ENCODE measurements at regions not wholly inside any gene's neighbourhood (a gene's known extent, or its start where the extent isn't known, plus 50 kb on each side); places are given as distances from the start of the nearest gene placed in this dataset.
"Not testable (repeated sequence)": the region's sequence is repeated elsewhere in the genome, so short reads cannot be mapped to it uniquely, and the experiment has no call there.

GRCh38 chr17:77634710-77635109 lies 323.8 kb upstream of the TNRC6C start:
- Histone ChIP-seq H2AFZ (ENCODE audit: low read length) (no peak overlapping the region), H4K20me1 (ENCODE audit: control insufficient read depth, extremely low read depth, insufficient read depth, low read length) (no peaks in the 10 kb centered on the region), H3K27me3 (ENCODE audit: control insufficient read depth, insufficient read depth, low read length) (no peaks in the 10 kb centered on the region), H3K36me3 (ENCODE audit: control insufficient read depth, insufficient read depth, low read length) (no peaks in the 10 kb centered on the region), H3K27ac (ENCODE audit: insufficient read depth, low read length) (no peak overlapping the region), H3K9ac (ENCODE audit: insufficient read depth, low read length) (no peak overlapping the region), H3K79me2 (ENCODE audit: control insufficient read depth, insufficient read depth, low read length) (no peaks in the 10 kb centered on the region), H3K9me3 (ENCODE audit: control insufficient read depth, insufficient read depth, low read depth, low read length) (no peaks in the 10 kb centered on the region), H3K4me1 (ENCODE audit: control insufficient read depth, extremely low read depth, insufficient read depth, low read length) (no peaks in the 10 kb centered on the region), H3K4me3 (replicated peaks in 1 of 4; ENCODE audit: control extremely low read depth in 1 of 4, insufficient read depth in 1 of 4, low read depth in 3 of 4, low read length in 4 of 4) (no peak overlapping the region), H3K4me2 (ENCODE audit: extremely low read depth, insufficient read depth, low read length) (no peak overlapping the region)
- TF ChIP-seq EZH2 (IDR thresholded peaks at IDR 0.05; ENCODE audit: low read length, missing control alignments) = no peak
- TF ChIP-seq, protein P1, sequence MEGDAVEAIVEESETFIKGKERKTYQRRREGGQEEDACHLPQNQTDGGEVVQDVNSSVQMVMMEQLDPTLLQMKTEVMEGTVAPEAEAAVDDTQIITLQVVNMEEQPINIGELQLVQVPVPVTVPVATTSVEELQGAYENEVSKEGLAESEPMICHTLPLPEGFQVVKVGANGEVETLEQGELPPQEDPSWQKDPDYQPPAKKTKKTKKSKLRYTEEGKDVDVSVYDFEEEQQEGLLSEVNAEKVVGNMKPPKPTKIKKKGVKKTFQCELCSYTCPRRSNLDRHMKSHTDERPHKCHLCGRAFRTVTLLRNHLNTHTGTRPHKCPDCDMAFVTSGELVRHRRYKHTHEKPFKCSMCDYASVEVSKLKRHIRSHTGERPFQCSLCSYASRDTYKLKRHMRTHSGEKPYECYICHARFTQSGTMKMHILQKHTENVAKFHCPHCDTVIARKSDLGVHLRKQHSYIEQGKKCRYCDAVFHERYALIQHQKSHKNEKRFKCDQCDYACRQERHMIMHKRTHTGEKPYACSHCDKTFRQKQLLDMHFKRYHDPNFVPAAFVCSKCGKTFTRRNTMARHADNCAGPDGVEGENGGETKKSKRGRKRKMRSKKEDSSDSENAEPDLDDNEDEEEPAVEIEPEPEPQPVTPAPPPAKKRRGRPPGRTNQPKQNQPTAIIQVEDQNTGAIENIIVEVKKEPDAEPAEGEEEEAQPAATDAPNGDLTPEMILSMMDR (conservative IDR thresholded peaks at IDR 0.05 in 1 of 2, IDR thresholded peaks at IDR 0.05 in 1 of 2; ENCODE audit: low read depth in 1 of 2, low read length in 2 of 2) = no peak
- DNase-seq (ENCODE audit: low read depth in 2 of 2) = no peak

DNA sequence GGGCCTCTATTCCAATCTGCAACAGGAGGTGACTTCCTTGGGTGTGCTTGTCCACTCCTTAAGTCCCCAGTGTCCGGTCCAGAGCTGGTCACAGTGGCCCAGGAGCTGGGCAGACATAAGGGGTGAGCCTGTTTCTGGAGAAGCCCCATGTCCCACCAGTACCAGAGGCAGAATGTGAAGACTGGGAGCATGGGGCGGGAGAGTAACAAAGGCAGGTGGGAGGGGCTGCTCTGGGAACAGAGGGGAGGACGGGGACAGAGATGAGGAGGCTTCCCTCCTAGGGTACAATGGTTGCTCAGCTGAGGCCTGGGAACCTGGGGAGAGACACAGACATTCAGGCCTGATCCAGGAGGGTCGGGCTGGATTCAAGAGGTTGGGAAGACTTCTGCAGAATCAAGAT lies 323.3 kb upstream of the TNRC6C start:
- no peak overlapping the region for H3K4me2 ChIP-seq (ENCODE audit: extremely low read depth, insufficient read depth, low read length)
- H3K27ac ChIP-seq (ENCODE audit: insufficient read depth, low read length) = no peak overlapping the region
- no peak overlapping the region for H2AFZ ChIP-seq (ENCODE audit: low read length)
- H3K79me2 ChIP-seq (ENCODE audit: control insufficient read depth, insufficient read depth, low read length) = no peaks in the 10 kb centered on the region
- H4K20me1 ChIP-seq (ENCODE audit: control insufficient read depth, extremely low read depth, insufficient read depth, low read length) = no peaks in the 10 kb centered on the region
- no peak for TF ChIP-seq EZH2 (IDR thresholded peaks at IDR 0.05; ENCODE audit: low read length, missing control alignments)
- TF ChIP-seq, protein P1 (conservative IDR thresholded peaks at IDR 0.05 in 1 of 2, IDR thresholded peaks at IDR 0.05 in 1 of 2; ENCODE audit: low read depth in 1 of 2, low read length in 2 of 2) = no peak
- H3K9ac ChIP-seq (ENCODE audit: insufficient read depth, low read length) = no peak overlapping the region
- DNase-seq (ENCODE audit: low read depth in 2 of 2) = no peak
- H3K27me3 ChIP-seq (ENCODE audit: control insufficient read depth, insufficient read depth, low read length) = no peaks in the 10 kb centered on the region
- H3K4me1 ChIP-seq (ENCODE audit: control insufficient read depth, extremely low read depth, insufficient read depth, low read length) = no peaks in the 10 kb centered on the region
- H3K4me3 ChIP-seq (replicated peaks in 1 of 4; ENCODE audit: control extremely low read depth in 1 of 4, insufficient read depth in 1 of 4, low read depth in 3 of 4, low read length in 4 of 4) = no peak overlapping the region
- H3K36me3 ChIP-seq (ENCODE audit: control insufficient read depth, insufficient read depth, low read length) = no peaks in the 10 kb centered on the region
- no peaks in the 10 kb centered on the region for H3K9me3 ChIP-seq (ENCODE audit: control insufficient read depth, insufficient read depth, low read depth, low read length)

GRCh38 chr17:77635785-77636184 lies 322.7 kb upstream of the TNRC6C start:
- H3K79me2 ChIP-seq (ENCODE audit: control insufficient read depth, insufficient read depth, low read length); H3K4me1 ChIP-seq (ENCODE audit: control insufficient read depth, extremely low read depth, insufficient read depth, low read length); H3K9ac ChIP-seq (ENCODE audit: insufficient read depth, low read length); H3K9me3 ChIP-seq (ENCODE audit: control insufficient read depth, insufficient read depth, low read depth, low read length); H2AFZ ChIP-seq (ENCODE audit: low read length); DNase-seq (ENCODE audit: low read depth in 2 of 2); H4K20me1 ChIP-seq (ENCODE audit: control insufficient read depth, extremely low read depth, insufficient read depth, low read length); H3K4me3 ChIP-seq (replicated peaks in 1 of 4; ENCODE audit: control extremely low read depth in 1 of 4, insufficient read depth in 1 of 4, low read depth in 3 of 4, low read length in 4 of 4); H3K4me2 ChIP-seq (ENCODE audit: extremely low read depth, insufficient read depth, low read length); H3K36me3 ChIP-seq (ENCODE audit: control insufficient read depth, insufficient read depth, low read length); H3K27ac ChIP-seq (ENCODE audit: insufficient read depth, low read length); H3K27me3 ChIP-seq (ENCODE audit: control insufficient read depth, insufficient read depth, low read length): not testable (repeated sequence)
